ENCODE measurements at regions not wholly inside any gene's neighbourhood (a gene's known extent, or its start where the extent isn't known, plus 50 kb on each side); places are given as distances from the start of the nearest gene placed in this dataset.

- Histone ChIP-seq H3K27me3 (ENCODE audit: insufficient read depth, low read length, poor library complexity) (no peaks in the 10 kb centered on the region), H3K4me1 (ENCODE audit: insufficient read depth, low read length) (no peaks in the 10 kb centered on the region), H3K9me3 (ENCODE audit: insufficient read depth, low read length, severe bottlenecking) (peaks cover 1% of the 10 kb centered on the region), H3K27ac (ENCODE audit: low read length) (no peak overlapping the region), H3K9ac (ENCODE audit: low read depth, low read length) (no peak overlapping the region), H3K4me2 (ENCODE audit: insufficient read depth, low read length) (no peak overlapping the region), H4K20me1 (ENCODE audit: insufficient read depth, low read length) (no peaks in the 10 kb centered on the region), H3K79me2 (ENCODE audit: insufficient read depth, low read length) (no peaks in the 10 kb centered on the region), H3K36me3 (ENCODE audit: insufficient read depth, low read length) (no peaks in the 10 kb centered on the region), H2AFZ (ENCODE audit: low read depth, low read length) (no peak overlapping the region), H3K4me3 (ENCODE audit: low read depth in 1 of 2, low read length in 2 of 2) (no peak overlapping the region)
- DNase-seq = no peak
- no peak for TF ChIP-seq CTCF (IDR thresholded peaks at IDR 0.05; ENCODE audit: borderline replicate concordance, extremely low read depth, low read length, poor library complexity, severe bottlenecking)
- TF ChIP-seq EZH2 (IDR thresholded peaks at IDR 0.05; ENCODE audit: borderline replicate concordance, low read depth, low read length, severe bottlenecking) = no peak
- no peak for ATAC-seq (ENCODE audit: insufficient read depth, low read depth)
These were observed 273.8 kb upstream of the CLNK start for GRCh38 chr4:10958226-10958856.

- H4K20me1 ChIP-seq (ENCODE audit: insufficient read depth, low read length) = no peaks in the 10 kb centered on the region
- H3K27ac ChIP-seq (ENCODE audit: low read length) = no peak overlapping the region
- no peaks in the 10 kb centered on the region for H3K27me3 ChIP-seq (ENCODE audit: insufficient read depth, low read length, poor library complexity)
- H3K4me1 ChIP-seq (ENCODE audit: insufficient read depth, low read length) = no peaks in the 10 kb centered on the region
- ATAC-seq (ENCODE audit: insufficient read depth, low read depth) (no peak), DNase-seq (no peak)
- no peak overlapping the region for H3K9ac ChIP-seq (ENCODE audit: low read depth, low read length)
- no peaks in the 10 kb centered on the region for H3K9me3 ChIP-seq (ENCODE audit: insufficient read depth, low read length, severe bottlenecking)
- H3K4me3 ChIP-seq (ENCODE audit: low read depth in 1 of 2, low read length in 2 of 2) = no peak overlapping the region
- no peak overlapping the region for H2AFZ ChIP-seq (ENCODE audit: low read depth, low read length)
- no peaks in the 10 kb centered on the region for H3K36me3 ChIP-seq (ENCODE audit: insufficient read depth, low read length)
- H3K4me2 ChIP-seq (ENCODE audit: insufficient read depth, low read length) = no peak overlapping the region
- H3K79me2 ChIP-seq (ENCODE audit: insufficient read depth, low read length) = no peaks in the 10 kb centered on the region
- TF ChIP-seq CTCF (IDR thresholded peaks at IDR 0.05; ENCODE audit: borderline replicate concordance, extremely low read depth, low read length, poor library complexity, severe bottlenecking) (no peak), EZH2 (IDR thresholded peaks at IDR 0.05; ENCODE audit: borderline replicate concordance, low read depth, low read length, severe bottlenecking) (no peak)
These were observed 266.7 kb upstream of the CLNK start for GRCh38 chr4:10951306-10951705.

GRCh38 chr4:10949039-10949733, 264.6 kb upstream of the CLNK start:
- no peaks in the 10 kb centered on the region for H3K27me3 ChIP-seq (ENCODE audit: insufficient read depth, low read length, poor library complexity)
- no peak for ATAC-seq (ENCODE audit: insufficient read depth, low read depth)

More at GRCh38 chr4:10949039-10949733, 264.6 kb upstream of the CLNK start:
- H3K9ac ChIP-seq (ENCODE audit: low read depth, low read length) = no peak overlapping the region
- no peak overlapping the region for H3K27ac ChIP-seq (ENCODE audit: low read length)
- H3K79me2 ChIP-seq (ENCODE audit: insufficient read depth, low read length) = no peaks in the 10 kb centered on the region
- no peak for TF ChIP-seq EZH2 (IDR thresholded peaks at IDR 0.05; ENCODE audit: borderline replicate concordance, low read depth, low read length, severe bottlenecking)
- no peak for TF ChIP-seq CTCF (IDR thresholded peaks at IDR 0.05; ENCODE audit: borderline replicate concordance, extremely low read depth, low read length, poor library complexity, severe bottlenecking)
- no peaks in the 10 kb centered on the region for H3K4me1 ChIP-seq (ENCODE audit: insufficient read depth, low read length)
- H3K4me2 ChIP-seq (ENCODE audit: insufficient read depth, low read length) = no peak overlapping the region
- H2AFZ ChIP-seq (ENCODE audit: low read depth, low read length) = no peak overlapping the region
- no peak overlapping the region for H3K4me3 ChIP-seq (ENCODE audit: low read depth in 1 of 2, low read length in 2 of 2)
- no peaks in the 10 kb centered on the region for H4K20me1 ChIP-seq (ENCODE audit: insufficient read depth, low read length)
- H3K36me3 ChIP-seq (ENCODE audit: insufficient read depth, low read length) = no peaks in the 10 kb centered on the region
- DNase-seq = no peak
- no peaks in the 10 kb centered on the region for H3K9me3 ChIP-seq (ENCODE audit: insufficient read depth, low read length, severe bottlenecking)

Measured in DND-41 (cell line).